AG04450 (cell line): ENCODE measurements at regions not wholly inside any gene's neighbourhood (a gene's known extent, or its start where the extent isn't known, plus 50 kb on each side); places are given as distances from the start of the nearest gene placed in this dataset.

ENCODE experiments used
- CTCF ChIA-PET: fragments of 300-600, 350-600 bp; formaldehyde crosslinking; extraction: SDS; loops from one replicate; lab custom pipeline; 2022; ENCODE audit warnings: antibody characterized with exemption, inconsistent platforms; lab: Charles Lee
- POLR2A ChIA-PET: fragments of 350-600 bp; formaldehyde crosslinking; extraction: SDS; loops from one replicate; lab custom pipeline; 2021; ENCODE audit warnings: antibody characterized with exemption, inconsistent platforms; lab: Yijun Ruan, JAX
- DNase-seq: peaks from one replicate; pipeline ENCODE4 v3.0.0-alpha.2; 2011; ENCODE audit warnings: low read depth, low spot score
- H3K27ac ChIP-seq: one replicate; pipeline ENCODE4 v1.5.1; 2012; ENCODE audit warnings: low read depth, low read length, control low read depth
- H3K27me3 ChIP-seq: one replicate; pipeline ENCODE4 v1.6.0; 2012; ENCODE audit warnings: low read length; ENCODE audit not compliant: control insufficient read depth, insufficient read depth
- H3K4me3 ChIP-seq: 2 replicates; pipeline ENCODE4 v1.5.1; 2011; ENCODE audit warnings: mild to moderate bottlenecking, low read depth, low read length, control low read depth
- H3K9me3 ChIP-seq: 2 replicates; pipeline ENCODE4 v1.5.1; 2012; ENCODE audit warnings: low read length; ENCODE audit not compliant: control insufficient read depth, insufficient read depth
- CTCF ChIP-seq: IDR thresholded peaks from 2 replicates; pipeline ENCODE4 v1.5.1; 2011; ENCODE audit warnings: low read depth, low read length, control low read depth, inconsistent platforms

DNA sequence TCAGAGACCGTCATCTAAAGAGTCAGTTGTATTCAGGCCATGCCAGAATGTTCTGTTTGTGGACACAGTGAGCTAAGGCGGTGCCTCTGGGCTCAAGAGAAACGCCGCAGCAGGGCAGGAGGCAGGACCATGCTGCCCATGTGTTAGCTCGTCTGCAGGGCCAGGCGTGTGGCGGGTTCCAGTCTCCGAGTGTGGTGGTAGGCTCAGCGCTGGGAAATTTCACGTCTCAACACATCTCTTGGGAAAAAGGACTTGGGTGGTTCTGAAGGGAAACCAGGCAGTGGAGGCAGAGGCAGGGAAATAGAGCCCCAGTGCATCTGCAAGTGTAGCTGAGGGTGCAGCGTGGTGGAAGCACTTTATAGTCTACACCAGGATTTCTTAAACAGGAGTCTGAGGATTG is 56.9 kb upstream of the TAGAP start:
- DNase-seq: no peak
- H3K27me3 ChIP-seq: peaks cover 19% of the 10 kb centered on the region
- TF ChIP-seq CTCF: no peak
- POLR2A ChIA-PET: interaction anchor here (0.6 kb wide), 1 partner anchor 17 kb away, joined by 4 read pairs; no protein-coding TSS in a partner anchor
- no peak overlapping the region for H3K4me3 ChIP-seq
- CTCF ChIA-PET: interaction anchor here (5.4 kb wide), 1 partner anchor 61 kb away, joined by 50 read pairs; no protein-coding TSS in a partner anchor
- no peak overlapping the region for H3K27ac ChIP-seq
- no peaks in the 10 kb centered on the region for H3K9me3 ChIP-seq

- Histone ChIP-seq H3K4me3 (no peak overlapping the region), H3K27me3 (peaks cover 19% of the 10 kb centered on the region), H3K9me3 (no peaks in the 10 kb centered on the region), H3K27ac (no peak overlapping the region)
- TF ChIP-seq CTCF: no peak
- DNase-seq: no peak
- ChIA-PET POLR2A (no interaction called here), CTCF (interaction anchor here (5.4 kb wide), 1 partner anchor 60 kb away, joined by 50 read pairs; no protein-coding TSS in a partner anchor)
Measured at GRCh38 chr6:159100395-159101182, 55.8 kb upstream of the TAGAP start.

- ChIA-PET CTCF (interaction anchor here (0.7 to 0.9 kb wide), 2 partner anchors 10 to 60 kb away, joined by 4 read pairs; no protein-coding TSS in a partner anchor), POLR2A (no interaction called here)
- peaks cover 19% of the 10 kb centered on the region for H3K27me3 ChIP-seq
- H3K9me3 ChIP-seq: no peaks in the 10 kb centered on the region
- no peak for DNase-seq
- TF ChIP-seq CTCF: no peak
- H3K27ac ChIP-seq: no peak overlapping the region
- H3K4me3 ChIP-seq: no peak overlapping the region
Measured at GRCh38 chr6:159099961-159100360, 55.2 kb upstream of the TAGAP start.

DNA sequence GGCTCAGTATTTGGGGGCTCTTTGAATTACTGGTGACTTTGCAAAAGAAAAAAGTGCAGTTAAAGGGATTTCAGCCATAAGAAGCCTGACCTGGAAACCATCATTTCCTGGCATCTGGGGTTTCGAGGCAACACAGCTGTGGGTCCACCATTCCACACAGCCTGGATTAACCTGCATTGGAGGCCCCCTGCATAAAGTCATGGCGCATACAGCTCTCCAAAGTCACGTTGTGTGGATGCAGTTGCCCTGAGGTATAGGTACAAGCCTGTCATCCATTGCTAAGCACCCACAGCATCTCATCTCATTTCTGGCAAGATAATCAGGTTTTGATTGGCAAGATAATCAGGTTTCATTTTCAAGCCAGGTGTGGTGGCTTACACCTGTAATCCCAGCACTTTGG is 54.5 kb upstream of the TAGAP start:
- H3K27ac ChIP-seq: no peak overlapping the region
- TF ChIP-seq CTCF: no peak
- peaks cover under 1% of the 10 kb centered on the region; the same call in 1 of the 2 replicates for H3K9me3 ChIP-seq
- H3K4me3 ChIP-seq: no peak overlapping the region
- DNase-seq: no peak
- CTCF ChIA-PET: interaction anchor here (0.7 to 0.9 kb wide), 2 partner anchors 11 to 59 kb away, joined by 4 read pairs; no protein-coding TSS in a partner anchor
- H3K27me3 ChIP-seq: peaks cover 19% of the 10 kb centered on the region
- POLR2A ChIA-PET: no interaction called here

DNA sequence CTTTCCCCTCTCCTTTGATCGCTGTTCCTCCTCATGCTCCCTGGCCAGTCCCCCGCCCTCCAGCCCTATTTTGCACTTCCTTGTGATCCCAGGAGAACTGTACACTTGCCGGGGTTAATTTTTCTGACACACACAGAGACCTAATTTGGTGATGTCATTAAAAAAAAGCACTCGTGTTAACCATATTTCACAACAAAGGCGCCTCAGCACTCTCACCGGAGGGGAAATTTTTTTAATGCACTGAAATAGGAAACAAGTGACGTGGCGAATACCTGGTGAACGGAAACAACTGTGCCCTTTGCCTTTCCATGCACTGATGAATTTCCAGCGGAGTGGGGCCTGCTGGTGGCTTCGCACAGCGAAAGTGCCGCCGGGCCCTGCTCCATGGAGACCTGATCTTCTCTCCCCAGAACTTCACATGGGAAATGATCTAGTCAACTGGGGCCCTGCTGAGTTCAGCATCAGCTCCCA is 53.9 kb upstream of the TAGAP start:
- TF ChIP-seq CTCF: no peak
- peaks cover 17% of the 10 kb centered on the region for H3K27me3 ChIP-seq
- H3K4me3 ChIP-seq: no peak overlapping the region
- no peak overlapping the region for H3K27ac ChIP-seq
- H3K9me3 ChIP-seq: peaks cover 4% of the 10 kb centered on the region; the same call in 1 of the 2 replicates
- no peak for DNase-seq
- CTCF ChIA-PET: interaction anchor here (1.2 kb wide), 1 partner anchor 11 kb away, joined by 5 read pairs; no protein-coding TSS in a partner anchor
- POLR2A ChIA-PET: no interaction called here
